Neural cell (in vitro differentiated cells): ENCODE measurements at regions not wholly inside any gene's neighbourhood (a gene's known extent, or its start where the extent isn't known, plus 50 kb on each side); places are given as distances from the start of the nearest gene placed in this dataset.
A peak's percentile ranks its signal among the peaks of the same experiment; 100 is the strongest.

ENCODE experiments used
- H2AFZ ChIP-seq: fragments of 200-600, 300-800 bp; sonication (generic), shearing (Covaris generic); 2 replicates; pipeline ENCODE4 v1.6.0; 2014; ENCODE audit warnings: low read depth, mild to moderate bottlenecking, antibody characterized with exemption, low read length, moderate library complexity
- H3F3A ChIP-seq: fragments of 200-600 bp; shearing (Covaris generic); 2 replicates; pipeline ENCODE4 v1.6.1; 2016; ENCODE audit warnings: mild to moderate bottlenecking, moderate library complexity, mixed read lengths, antibody characterized with exemption, low read length; ENCODE audit not compliant: insufficient read depth, poor library complexity, severe bottlenecking
- H3K27ac ChIP-seq: fragments of 200-600, 300-800 bp; sonication (generic), shearing (Covaris generic); 2 replicates; pipeline ENCODE4 v1.5.1; 2014; ENCODE audit warnings: mild to moderate bottlenecking, low read length, moderate library complexity
- H3K27me3 ChIP-seq: fragments of 300-800, 200-600 bp; sonication (generic), shearing (Covaris generic); 2 replicates; pipeline ENCODE4 v1.6.0; 2014; ENCODE audit warnings: mild to moderate bottlenecking, low read depth, low read length, moderate library complexity; ENCODE audit not compliant: insufficient read depth
- H3K36me3 ChIP-seq: fragments of 300-800, 200-600 bp; sonication (generic), shearing (Covaris generic); 2 replicates; pipeline ENCODE4 v1.5.1; 2014; ENCODE audit warnings: mild to moderate bottlenecking, antibody characterized with exemption, low read length, moderate library complexity; ENCODE audit not compliant: insufficient read depth
- H3K4me2 ChIP-seq: fragments of 300-800, 200-600 bp; sonication (generic), shearing (Covaris generic); 2 replicates; pipeline ENCODE4 v1.6.0; 2014; ENCODE audit warnings: mild to moderate bottlenecking, low read length
- H3K4me3 ChIP-seq: fragments of 300-800, 200-600 bp; sonication (generic), shearing (Covaris generic); 2 replicates; pipeline ENCODE4 v1.5.1; 2014; ENCODE audit warnings: mild to moderate bottlenecking, low read length, moderate library complexity
- H3K79me2 ChIP-seq: fragments of 200-600 bp; shearing (Covaris generic); replicated peaks from 2 replicates; pipeline ENCODE4 v1.6.0; 2014; ENCODE audit warnings: mild to moderate bottlenecking, low read length, moderate library complexity; ENCODE audit not compliant: insufficient read depth
- H3K9ac ChIP-seq: fragments of 300-800, 200-600 bp; sonication (generic), shearing (Covaris generic); 2 replicates; pipeline ENCODE4 v1.6.1; 2016; ENCODE audit warnings: mild to moderate bottlenecking, low read length, mixed read lengths
- H3K9me2 ChIP-seq: fragments of 200-600 bp; shearing (Covaris generic); 2 replicates; pipeline ENCODE4 v1.6.1; 2016; ENCODE audit warnings: mild to moderate bottlenecking, low read length, mixed read lengths; ENCODE audit not compliant: insufficient read depth
- H3K9me3 ChIP-seq: fragments of 200-600, 300-800 bp; sonication (generic), shearing (Covaris generic); 2 replicates; pipeline ENCODE4 v1.6.1; 2016; ENCODE audit warnings: mild to moderate bottlenecking, mixed run types, low read length, moderate library complexity, mixed read lengths
- H4K20me1 ChIP-seq: fragments of 200-600 bp; shearing (Covaris generic); 2 replicates; pipeline ENCODE4 v1.6.1; 2016; ENCODE audit warnings: mild to moderate bottlenecking, mixed run types; ENCODE audit not compliant: insufficient read depth
- CTCF ChIP-seq: fragments of 450-650 bp; IDR thresholded peaks from 2 replicates; pipeline ENCODE4 v1.5.1; 2014; ENCODE audit warnings: antibody characterized with exemption, mild to moderate bottlenecking, moderate library complexity; ENCODE audit not compliant: poor library complexity, severe bottlenecking
- EP300 ChIP-seq: fragments of 450-650 bp; conservative IDR thresholded peaks from 2 replicates; pipeline ENCODE4 v1.6.1; 2014; ENCODE audit warnings: antibody characterized with exemption, mild to moderate bottlenecking, moderate library complexity; ENCODE audit not compliant: poor library complexity, severe bottlenecking
- EZH2 ChIP-seq: fragments of 200-600, 300-800 bp; shearing (Covaris generic), sonication (generic); IDR thresholded peaks from 2 replicates; pipeline ENCODE4 v1.6.1; 2014; ENCODE audit warnings: antibody characterized with exemption, low read length, borderline replicate concordance, mild to moderate bottlenecking; ENCODE audit not compliant: insufficient read depth, poor library complexity, severe bottlenecking
- MXI1 ChIP-seq: fragments of 450-650 bp; conservative IDR thresholded peaks from 2 replicates; pipeline ENCODE4 v1.6.1; 2014; ENCODE audit warnings: antibody characterized with exemption, mild to moderate bottlenecking; ENCODE audit not compliant: poor library complexity, severe bottlenecking
- POLR2AphosphoS5 ChIP-seq: IDR thresholded peaks from 2 replicates; pipeline ENCODE4 v1.6.1; 2012
- RAD21 ChIP-seq: fragments of 450-650 bp; conservative IDR thresholded peaks from 2 replicates; pipeline ENCODE4 v1.6.1; 2014; ENCODE audit warnings: antibody characterized with exemption, mild to moderate bottlenecking, moderate library complexity
- SMC3 ChIP-seq: fragments of 450-650 bp; conservative IDR thresholded peaks from 2 replicates; pipeline ENCODE4 v1.6.1; 2014; ENCODE audit warnings: antibody characterized with exemption, mild to moderate bottlenecking, moderate library complexity; ENCODE audit not compliant: poor library complexity
- TAF1 ChIP-seq: IDR thresholded peaks from 2 replicates; pipeline ENCODE4 v1.6.1; 2012; ENCODE audit warnings: low read depth
- TF ChIP-seq, protein P1 (sequence below): IDR thresholded peaks from 2 replicates; pipeline ENCODE4 v1.6.1; 2012; ENCODE audit warnings: borderline replicate concordance

GRCh38 chr21:17386498-17386897 is 126.3 kb upstream of the CXADR start:
- H3K9me3 ChIP-seq = no peaks in the 10 kb centered on the region
- H3K79me2 ChIP-seq = no peaks in the 10 kb centered on the region
- no peaks in the 10 kb centered on the region for H4K20me1 ChIP-seq
- H3F3A ChIP-seq = no peaks in the 10 kb centered on the region
- no peak overlapping the region for H3K27ac ChIP-seq
- no peaks in the 10 kb centered on the region for H3K27me3 ChIP-seq
- no peak for TF ChIP-seq SMC3
- no peak overlapping the region for H3K9ac ChIP-seq
- H3K9me2 ChIP-seq = no peaks in the 10 kb centered on the region
- no peak overlapping the region for H2AFZ ChIP-seq
- no peak overlapping the region for H3K4me2 ChIP-seq
- H3K4me3 ChIP-seq = no peak overlapping the region
- no peaks in the 10 kb centered on the region for H3K36me3 ChIP-seq

DNA sequence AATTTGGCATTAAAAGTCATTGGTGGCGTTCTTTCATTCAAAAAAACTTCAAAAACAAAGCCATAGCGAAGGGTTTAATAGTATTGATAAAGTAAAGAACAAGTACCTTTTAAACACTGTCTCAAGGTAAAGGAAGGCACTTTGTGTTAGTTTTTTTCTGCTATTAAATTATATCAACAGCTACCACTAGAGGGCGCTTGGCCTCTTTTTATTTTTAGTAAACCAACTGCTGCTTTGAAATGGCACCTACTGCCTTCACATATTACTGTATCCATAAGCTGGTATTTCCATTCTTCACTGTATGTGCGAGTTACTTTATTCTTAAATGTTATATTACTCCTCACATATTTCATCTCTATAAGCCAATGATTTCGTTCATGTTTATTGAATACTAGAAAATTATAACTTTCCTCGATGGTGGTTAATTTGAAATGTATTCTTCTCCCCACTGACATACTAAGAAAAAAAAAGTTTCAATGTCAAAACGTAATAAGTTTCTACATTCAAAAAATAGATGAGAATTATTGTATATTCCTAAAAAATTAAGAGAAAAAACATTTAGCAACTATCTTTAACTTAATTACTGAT is 125.7 kb upstream of the CXADR start:
- H2AFZ ChIP-seq = no peak overlapping the region
- no peaks in the 10 kb centered on the region for H3K27me3 ChIP-seq
- TF ChIP-seq RAD21 = peak; percentile 88
- TF ChIP-seq POLR2AphosphoS5 = no peak
- TF ChIP-seq, protein P1, sequence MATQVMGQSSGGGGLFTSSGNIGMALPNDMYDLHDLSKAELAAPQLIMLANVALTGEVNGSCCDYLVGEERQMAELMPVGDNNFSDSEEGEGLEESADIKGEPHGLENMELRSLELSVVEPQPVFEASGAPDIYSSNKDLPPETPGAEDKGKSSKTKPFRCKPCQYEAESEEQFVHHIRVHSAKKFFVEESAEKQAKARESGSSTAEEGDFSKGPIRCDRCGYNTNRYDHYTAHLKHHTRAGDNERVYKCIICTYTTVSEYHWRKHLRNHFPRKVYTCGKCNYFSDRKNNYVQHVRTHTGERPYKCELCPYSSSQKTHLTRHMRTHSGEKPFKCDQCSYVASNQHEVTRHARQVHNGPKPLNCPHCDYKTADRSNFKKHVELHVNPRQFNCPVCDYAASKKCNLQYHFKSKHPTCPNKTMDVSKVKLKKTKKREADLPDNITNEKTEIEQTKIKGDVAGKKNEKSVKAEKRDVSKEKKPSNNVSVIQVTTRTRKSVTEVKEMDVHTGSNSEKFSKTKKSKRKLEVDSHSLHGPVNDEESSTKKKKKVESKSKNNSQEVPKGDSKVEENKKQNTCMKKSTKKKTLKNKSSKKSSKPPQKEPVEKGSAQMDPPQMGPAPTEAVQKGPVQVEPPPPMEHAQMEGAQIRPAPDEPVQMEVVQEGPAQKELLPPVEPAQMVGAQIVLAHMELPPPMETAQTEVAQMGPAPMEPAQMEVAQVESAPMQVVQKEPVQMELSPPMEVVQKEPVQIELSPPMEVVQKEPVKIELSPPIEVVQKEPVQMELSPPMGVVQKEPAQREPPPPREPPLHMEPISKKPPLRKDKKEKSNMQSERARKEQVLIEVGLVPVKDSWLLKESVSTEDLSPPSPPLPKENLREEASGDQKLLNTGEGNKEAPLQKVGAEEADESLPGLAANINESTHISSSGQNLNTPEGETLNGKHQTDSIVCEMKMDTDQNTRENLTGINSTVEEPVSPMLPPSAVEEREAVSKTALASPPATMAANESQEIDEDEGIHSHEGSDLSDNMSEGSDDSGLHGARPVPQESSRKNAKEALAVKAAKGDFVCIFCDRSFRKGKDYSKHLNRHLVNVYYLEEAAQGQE = no peak
- TF ChIP-seq CTCF = peak; percentile 87
- peak; percentile 86 for TF ChIP-seq SMC3
- no peaks in the 10 kb centered on the region for H4K20me1 ChIP-seq
- H3K9ac ChIP-seq = no peak overlapping the region
- no peak overlapping the region for H3K27ac ChIP-seq
- no peak overlapping the region for H3K4me2 ChIP-seq
- no peaks in the 10 kb centered on the region for H3K9me3 ChIP-seq
- H3F3A ChIP-seq = no peaks in the 10 kb centered on the region
- no peaks in the 10 kb centered on the region for H3K36me3 ChIP-seq
- no peaks in the 10 kb centered on the region for H3K79me2 ChIP-seq
- H3K9me2 ChIP-seq = no peaks in the 10 kb centered on the region
- no peak overlapping the region for H3K4me3 ChIP-seq

DNA sequence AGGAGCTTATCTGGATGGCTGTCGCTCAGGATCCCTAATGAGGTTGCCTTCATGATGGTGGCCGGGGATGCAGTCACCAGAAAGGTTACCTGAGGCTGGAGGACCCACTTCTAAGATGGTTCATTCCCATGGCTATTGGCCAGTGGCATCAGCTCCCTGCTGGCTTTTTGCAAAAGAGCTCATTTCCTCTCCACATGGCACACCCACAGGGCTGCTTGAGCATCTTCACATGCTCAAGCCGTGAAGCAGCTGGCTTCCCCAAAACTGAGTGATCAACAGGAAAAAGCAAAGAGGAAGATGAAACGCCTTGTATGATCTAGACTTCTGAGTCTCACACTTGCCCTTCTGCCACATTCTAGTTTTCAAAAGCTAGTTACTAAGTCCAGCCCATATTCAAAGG is 124.6 kb upstream of the CXADR start:
- no peak overlapping the region for H3K27ac ChIP-seq
- TF ChIP-seq SMC3 (no peak), RAD21 (no peak), POLR2AphosphoS5 (no peak), EP300 (no peak), TAF1 (no peak), CTCF (no peak), EZH2 (no peak), MXI1 (no peak)
- TF ChIP-seq, protein P1 = no peak
- H3K79me2 ChIP-seq = no peaks in the 10 kb centered on the region
- H3K4me2 ChIP-seq = no peak overlapping the region
- no peak overlapping the region for H3K4me3 ChIP-seq
- no peak overlapping the region for H2AFZ ChIP-seq
- no peaks in the 10 kb centered on the region for H3F3A ChIP-seq
- no peak overlapping the region for H3K9ac ChIP-seq
- no peaks in the 10 kb centered on the region for H3K36me3 ChIP-seq
- H3K9me2 ChIP-seq = no peaks in the 10 kb centered on the region
- H4K20me1 ChIP-seq = no peaks in the 10 kb centered on the region
- no peaks in the 10 kb centered on the region for H3K9me3 ChIP-seq
- H3K27me3 ChIP-seq = no peaks in the 10 kb centered on the region
